CD14-positive monocyte (primary cell): ENCODE measurements at regions not wholly inside any gene's neighbourhood (a gene's known extent, or its start where the extent isn't known, plus 50 kb on each side); places are given as distances from the start of the nearest gene placed in this dataset.
"Not testable (repeated sequence)": the region's sequence is repeated elsewhere in the genome, so short reads cannot be mapped to it uniquely, and the experiment has no call there.

Experiments
- DNase-seq, 3 donors: peaks; one replicate each; pipeline ENCODE4 v3.0.0-alpha.2; 2011 to 2022
- H2AFZ ChIP-seq: 2 replicates; pipeline ENCODE4 v1.6.0; 2012; ENCODE audit warnings: mild to moderate bottlenecking, low read depth, low read length, inconsistent platforms; ENCODE audit not compliant: insufficient read depth, poor library complexity, severe bottlenecking
- H3K27ac ChIP-seq, 2 donors: 1 replicate in 1 of 2; 2 replicates in 1 of 2; pipeline ENCODE4 v1.5.1; 2012 to 2013; ENCODE audit warnings: low read length in 2 of 2, control low read depth in 1 of 2, inconsistent platforms in 1 of 2, low read depth in 1 of 2, mild to moderate bottlenecking in 1 of 2
- H3K27me3 ChIP-seq, 2 donors: one replicate each; pipeline versions ENCODE4 v1.6.0 to v1.6.1; 2011 to 2013; ENCODE audit warnings: low read length in 2 of 2; ENCODE audit not compliant: control insufficient read depth in 2 of 2, insufficient read depth in 2 of 2
- H3K36me3 ChIP-seq, 2 donors: replicated peaks in 1 of 2; 1 replicate in 1 of 2; 2 replicates in 1 of 2; pipeline versions ENCODE4 v1.5.1 to v1.6.1; 2012 to 2013; ENCODE audit warnings: low read length in 2 of 2, control low read depth in 1 of 2, inconsistent platforms in 1 of 2, mild to moderate bottlenecking in 1 of 2; ENCODE audit not compliant: insufficient read depth in 2 of 2, control insufficient read depth in 1 of 2
- H3K4me1 ChIP-seq, 2 donors: 1 replicate in 1 of 2; 2 replicates in 1 of 2; pipeline versions ENCODE4 v1.5.1 to v1.6.1; 2012 to 2013; ENCODE audit warnings: low read length in 2 of 2, control low read depth in 1 of 2, inconsistent platforms in 1 of 2, mild to moderate bottlenecking in 1 of 2, moderate library complexity in 1 of 2; ENCODE audit not compliant: insufficient read depth in 2 of 2, control insufficient read depth in 1 of 2
- H3K4me2 ChIP-seq: replicated peaks from 2 replicates; pipeline ENCODE3; 2012; ENCODE audit warnings: low read length, moderate library complexity, mild to moderate bottlenecking; ENCODE audit not compliant: poor library complexity, severe bottlenecking; ENCODE audit errors: extremely low read depth
- H3K4me3 ChIP-seq, 3 experiments: fragments of 200-600 bp in 1 of 3; sonication (generic) in 1 of 3; replicated peaks in 1 of 3; 1 replicate in 2 of 3; 2 replicates in 1 of 3; pipeline ENCODE4 v1.5.1; 2011 to 2013; ENCODE audit warnings: low read length in 3 of 3, mild to moderate bottlenecking in 3 of 3, control low read depth in 2 of 3, low read depth in 2 of 3, inconsistent platforms in 1 of 3, moderate library complexity in 1 of 3
- H3K79me2 ChIP-seq: 2 replicates; pipeline ENCODE4 v1.6.0; 2012; ENCODE audit warnings: mild to moderate bottlenecking, control low read depth, inconsistent platforms, low read length, moderate library complexity; ENCODE audit not compliant: insufficient read depth
- H3K9ac ChIP-seq: 2 replicates; pipeline ENCODE4 v1.6.0; 2017; ENCODE audit warnings: low read length, mild to moderate bottlenecking; ENCODE audit not compliant: insufficient read depth, poor library complexity, severe bottlenecking
- H3K9me3 ChIP-seq, 2 donors: replicated peaks in 1 of 2; 1 replicate in 1 of 2; 2 replicates in 1 of 2; pipeline versions ENCODE4 v1.5.1 to v1.6.1; 2012 to 2013; ENCODE audit warnings: low read length in 2 of 2, control low read depth in 1 of 2; ENCODE audit not compliant: control insufficient read depth in 1 of 2, insufficient read depth in 1 of 2
- H4K20me1 ChIP-seq: 2 replicates; pipeline ENCODE4 v1.6.0; 2012; ENCODE audit warnings: mild to moderate bottlenecking, low read length, control low read depth, moderate library complexity; ENCODE audit not compliant: insufficient read depth
- H3K27ac Mint-ChIP-seq, 7 donors: one replicate each; pipeline ENCODE4 v1.8.0; 2020; ENCODE audit warnings: mild to moderate bottlenecking in 7 of 7, mixed read lengths in 7 of 7, moderate library complexity in 6 of 7, inconsistent platforms in 2 of 7
- H3K27me3 Mint-ChIP-seq, 3 donors: one replicate each; pipeline ENCODE4 v1.8.0; 2021 to 2022; ENCODE audit warnings: low read depth in 3 of 3, mild to moderate bottlenecking in 3 of 3, mixed read lengths in 3 of 3, moderate library complexity in 3 of 3, inconsistent platforms in 1 of 3
- H3K36me3 Mint-ChIP-seq, 2 donors: one replicate each; pipeline ENCODE4 v1.8.0; 2020; ENCODE audit warnings: mixed read lengths in 2 of 2, inconsistent platforms in 1 of 2, mild to moderate bottlenecking in 1 of 2
- H3K4me1 Mint-ChIP-seq: one replicate; pipeline ENCODE4 v1.8.0; 2020; ENCODE audit warnings: mild to moderate bottlenecking, mixed read lengths
- H3K4me3 Mint-ChIP-seq, 2 donors: one replicate each; pipeline ENCODE4 v1.8.0; 2020; ENCODE audit warnings: mild to moderate bottlenecking in 2 of 2, mixed read lengths in 2 of 2, moderate library complexity in 1 of 2
- H3K9me3 Mint-ChIP-seq, 7 donors: one replicate each; pipeline ENCODE4 v1.8.0; 2020 to 2022; ENCODE audit warnings: mixed read lengths in 7 of 7, mild to moderate bottlenecking in 6 of 7, moderate library complexity in 6 of 7, inconsistent platforms in 2 of 7
- WGBS: methylation state at CpG from one replicate; pipeline ENCODE4 v1.1.5; 2013; ENCODE audit warnings: missing lambda C conversion rate; ENCODE audit not compliant: insufficient coverage; 5-methylcytosine and 5-hydroxymethylcytosine counted together
- intact Hi-C, 2 donors: fragments of 100-400 bp; cut with micrococcal nuclease; formaldehyde crosslinking; loops; one replicate each; pipeline versions ENCODE4 v1.15.0 to v1.15.1; 2023
- TF ChIP-seq, protein P1 (sequence below): fragments of 200-600 bp; IDR thresholded peaks from one replicate; pipeline ENCODE4 v1.8.0; 2022; ENCODE audit warnings: antibody characterized with exemption, mild to moderate bottlenecking

- H3K4me3 Mint-ChIP-seq, result no peak overlapping the region
- peaks cover 1 to 19% (median 4%) of the 10 kb centered on the region in 7 donors for H3K9me3 Mint-ChIP-seq
- H3K27ac ChIP-seq, result no peak overlapping the region
- intact Hi-C loops, result no loop called here
- H3K36me3 ChIP-seq, result no peaks in the 10 kb centered on the region
- no peak overlapping the region for H3K9ac ChIP-seq
- H3K79me2 ChIP-seq, result no peaks in the 10 kb centered on the region
- no peaks in the 10 kb centered on the region for H4K20me1 ChIP-seq
- H3K4me1 ChIP-seq, result no peaks in the 10 kb centered on the region
- no peak overlapping the region for H3K4me2 ChIP-seq
- H3K9me3 ChIP-seq, result peaks cover 0 to 18% of the 10 kb centered on the region in 2 donors
- no peaks in the 10 kb centered on the region for H3K27me3 Mint-ChIP-seq
- no peak overlapping the region for H3K27ac Mint-ChIP-seq
- H3K4me3 ChIP-seq, result no peak overlapping the region
- no peak overlapping the region for H2AFZ ChIP-seq
- DNase-seq, result no peak
- no peaks in the 10 kb centered on the region for H3K27me3 ChIP-seq
- TF ChIP-seq, protein P1, sequence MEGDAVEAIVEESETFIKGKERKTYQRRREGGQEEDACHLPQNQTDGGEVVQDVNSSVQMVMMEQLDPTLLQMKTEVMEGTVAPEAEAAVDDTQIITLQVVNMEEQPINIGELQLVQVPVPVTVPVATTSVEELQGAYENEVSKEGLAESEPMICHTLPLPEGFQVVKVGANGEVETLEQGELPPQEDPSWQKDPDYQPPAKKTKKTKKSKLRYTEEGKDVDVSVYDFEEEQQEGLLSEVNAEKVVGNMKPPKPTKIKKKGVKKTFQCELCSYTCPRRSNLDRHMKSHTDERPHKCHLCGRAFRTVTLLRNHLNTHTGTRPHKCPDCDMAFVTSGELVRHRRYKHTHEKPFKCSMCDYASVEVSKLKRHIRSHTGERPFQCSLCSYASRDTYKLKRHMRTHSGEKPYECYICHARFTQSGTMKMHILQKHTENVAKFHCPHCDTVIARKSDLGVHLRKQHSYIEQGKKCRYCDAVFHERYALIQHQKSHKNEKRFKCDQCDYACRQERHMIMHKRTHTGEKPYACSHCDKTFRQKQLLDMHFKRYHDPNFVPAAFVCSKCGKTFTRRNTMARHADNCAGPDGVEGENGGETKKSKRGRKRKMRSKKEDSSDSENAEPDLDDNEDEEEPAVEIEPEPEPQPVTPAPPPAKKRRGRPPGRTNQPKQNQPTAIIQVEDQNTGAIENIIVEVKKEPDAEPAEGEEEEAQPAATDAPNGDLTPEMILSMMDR, result no peak
- H3K4me1 Mint-ChIP-seq, result no peaks in the 10 kb centered on the region
- no peaks in the 10 kb centered on the region for H3K36me3 Mint-ChIP-seq
- WGBS, result 91% methylated on average over 5 of the region's 5 CpGs
Observed at GRCh38 chr7:79921976-79922375, 212.7 kb upstream of the GNAI1 start.

DNA sequence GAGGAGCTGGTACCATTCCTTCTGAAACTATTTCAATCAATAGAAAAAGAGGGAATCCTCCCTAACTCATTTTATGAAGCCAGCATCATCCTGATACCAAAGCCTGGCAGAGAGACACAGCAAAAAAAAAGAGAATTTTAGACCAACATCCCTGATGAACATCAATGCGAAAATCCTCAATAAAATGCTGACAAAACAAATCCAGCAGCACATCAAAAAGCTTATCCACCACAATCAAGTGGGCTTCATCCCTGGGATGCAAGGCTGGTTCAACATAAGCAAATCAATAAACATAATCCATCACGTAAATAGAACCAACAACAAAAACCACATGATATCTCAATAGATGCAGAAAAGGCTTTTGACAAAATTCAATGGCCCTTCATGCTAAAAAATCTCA, 216.0 kb upstream of the GNAI1 start:
- WGBS, result no CpG with 5 or more reads among the region's 2 CpGs
- H3K27ac Mint-ChIP-seq, result not testable (repeated sequence)

DNA sequence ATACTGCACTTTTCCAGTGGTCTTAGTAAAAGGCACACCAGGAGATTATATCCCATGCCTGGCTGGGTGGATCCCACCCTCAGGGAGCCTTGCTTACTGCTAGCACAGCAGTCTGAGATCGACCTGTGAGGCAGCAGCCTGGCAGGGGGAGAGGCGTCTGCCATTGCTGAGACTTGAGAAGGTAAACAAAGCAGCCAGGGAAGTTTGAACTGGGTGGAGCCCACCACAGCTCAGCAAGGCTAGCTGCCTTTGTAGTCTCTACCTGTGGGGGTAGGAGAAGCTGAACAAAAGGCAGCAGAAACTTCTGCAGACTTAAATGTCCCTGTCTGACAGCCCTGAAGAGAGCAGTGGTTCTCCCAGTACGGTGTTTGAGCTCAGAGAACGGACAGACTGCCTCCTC, 219.3 kb upstream of the GNAI1 start:
- H3K9ac ChIP-seq, H3K27me3 Mint-ChIP-seq, H3K27me3 ChIP-seq, H3K4me2 ChIP-seq, H3K36me3 ChIP-seq, H3K79me2 ChIP-seq, intact Hi-C loops, H3K9me3 Mint-ChIP-seq, DNase-seq, H3K4me3 Mint-ChIP-seq, H2AFZ ChIP-seq, H3K36me3 Mint-ChIP-seq, H3K4me3 ChIP-seq, H3K9me3 ChIP-seq, H3K27ac Mint-ChIP-seq, H3K4me1 Mint-ChIP-seq, H4K20me1 ChIP-seq, H3K27ac ChIP-seq, H3K4me1 ChIP-seq: not testable (repeated sequence)
- WGBS, result 86% methylated on average over 4 of the region's 4 CpGs

More for the DNA sequence above, 216.0 kb upstream of the GNAI1 start:
- H3K27ac ChIP-seq, H3K4me3 Mint-ChIP-seq, H4K20me1 ChIP-seq, H3K4me3 ChIP-seq, H3K79me2 ChIP-seq, H3K36me3 ChIP-seq, H3K27me3 Mint-ChIP-seq, H3K27me3 ChIP-seq, H3K9ac ChIP-seq, H2AFZ ChIP-seq, H3K4me2 ChIP-seq, DNase-seq, H3K4me1 ChIP-seq, H3K36me3 Mint-ChIP-seq, intact Hi-C loops, H3K4me1 Mint-ChIP-seq: not testable (repeated sequence)
- H3K9me3 ChIP-seq, result peaks cover 0 to 18% of the 10 kb centered on the region in 2 donors
- H3K9me3 Mint-ChIP-seq, result peaks cover 4 to 16% (median 9%) of the 10 kb centered on the region in 7 donors
